GM23338 (cell line): ENCODE measurements at regions not wholly inside any gene's neighbourhood (a gene's known extent, or its start where the extent isn't known, plus 50 kb on each side); places are given as distances from the start of the nearest gene placed in this dataset.

ENCODE experiments used
- ATAC-seq: fragments of 200-7000 bp; cut with Tn5 transposase; 3 replicates; pipeline ENCODE4 v1.9.1; 2020
- DNase-seq: peaks from one replicate; pipeline ENCODE4 v3.0.0-alpha.2; 2015; ENCODE audit warnings: low spot score
- H2AFZ ChIP-seq: fragments of 200-600 bp; sonication (generic); 2 replicates; pipeline ENCODE4 v1.8.0; 2016; ENCODE audit warnings: antibody characterized with exemption, mild to moderate bottlenecking, moderate library complexity
- H3F3A ChIP-seq: fragments of 200-600 bp; sonication (generic); replicated peaks from 2 replicates; pipeline ENCODE4 v1.8.0; 2017; ENCODE audit warnings: antibody characterized with exemption, mixed run types, low read depth
- H3K27ac ChIP-seq: fragments of 200-600 bp; sonication (generic); 2 replicates; pipeline ENCODE4 v1.6.1; 2016; ENCODE audit warnings: low read depth
- H3K27me3 ChIP-seq: fragments of 200-600 bp; sonication (generic); 2 replicates; pipeline ENCODE4 v1.8.0; 2016; ENCODE audit warnings: mild to moderate bottlenecking, mixed run types, moderate library complexity; ENCODE audit not compliant: insufficient read depth
- H3K36me3 ChIP-seq: fragments of 200-600 bp; sonication (generic); 2 replicates; pipeline ENCODE4 v1.8.0; 2016; ENCODE audit warnings: mild to moderate bottlenecking; ENCODE audit not compliant: insufficient read depth
- H3K4me1 ChIP-seq: fragments of 200-600 bp; sonication (generic); 2 replicates; pipeline ENCODE4 v1.8.0; 2016; ENCODE audit warnings: mild to moderate bottlenecking, moderate library complexity; ENCODE audit not compliant: insufficient read depth
- H3K4me2 ChIP-seq: fragments of 200-600 bp; sonication (generic); 2 replicates; pipeline ENCODE4 v1.7.1; 2017; ENCODE audit warnings: mixed run types
- H3K4me3 ChIP-seq: fragments of 200-600 bp; sonication (generic); 2 replicates; pipeline ENCODE4 v1.6.1; 2016; ENCODE audit warnings: mixed run types
- H3K79me2 ChIP-seq: fragments of 200-600 bp; sonication (generic); replicated peaks from 2 replicates; pipeline ENCODE4 v1.8.0; 2017; ENCODE audit warnings: mild to moderate bottlenecking; ENCODE audit not compliant: insufficient read depth
- H3K9me2 ChIP-seq: fragments of 200-600 bp; sonication (generic); 2 replicates; pipeline ENCODE4 v1.8.0; 2017; ENCODE audit not compliant: insufficient read depth
- H4K20me1 ChIP-seq: fragments of 200-600 bp; sonication (generic); replicated peaks from 2 replicates; pipeline ENCODE4 v1.8.0; 2017; ENCODE audit warnings: mild to moderate bottlenecking; ENCODE audit not compliant: insufficient read depth
- H3K27ac Mint-ChIP-seq: 2 replicates; pipeline ENCODE4 v1.8.0; 2020; ENCODE audit warnings: inconsistent platforms, mild to moderate bottlenecking, moderate library complexity, mixed read lengths
- H3K27me3 Mint-ChIP-seq: 3 replicates; pipeline ENCODE4 v1.8.0; 2022; ENCODE audit warnings: low read depth, mild to moderate bottlenecking, moderate library complexity, mixed read lengths, inconsistent platforms; ENCODE audit not compliant: insufficient read depth, poor library complexity
- H3K36me3 Mint-ChIP-seq: 3 replicates; pipeline ENCODE4 v1.8.0; 2021; ENCODE audit warnings: low read depth, mild to moderate bottlenecking, inconsistent platforms, moderate library complexity, mixed read lengths
- H3K4me1 Mint-ChIP-seq: 3 replicates; pipeline ENCODE4 v1.8.0; 2020; ENCODE audit warnings: mild to moderate bottlenecking, inconsistent platforms, mixed read lengths
- H3K4me3 Mint-ChIP-seq: 3 replicates; pipeline ENCODE4 v1.8.0; 2021; ENCODE audit warnings: moderate library complexity, mild to moderate bottlenecking, inconsistent platforms, mixed read lengths
- H3K9me3 Mint-ChIP-seq: 3 replicates; pipeline ENCODE4 v1.8.0; 2020; ENCODE audit warnings: moderate library complexity, mild to moderate bottlenecking, inconsistent platforms, mixed read lengths
- CTCF ChIP-seq, 2 experiments: fragments of 200-600 bp in 1 of 2; sonication (generic) in 1 of 2; conservative IDR thresholded peaks; 2 replicates each; pipeline versions ENCODE4 v1.5.1 to v1.6.1; 2016 to 2017; ENCODE audit warnings: antibody characterized with exemption in 2 of 2, low read depth in 2 of 2, mild to moderate bottlenecking in 2 of 2, moderate library complexity in 1 of 2
- EZH2 ChIP-seq: fragments of 200-600 bp; sonication (generic); IDR thresholded peaks from one replicate; pipeline ENCODE4 v1.8.0; 2017; ENCODE audit warnings: antibody characterized with exemption, mild to moderate bottlenecking, low read depth; ENCODE audit not compliant: unreplicated experiment
- EZH2phosphoT487 ChIP-seq: fragments of 200-600 bp; sonication (generic); IDR thresholded peaks from one replicate; pipeline ENCODE4 v1.8.1; 2018; ENCODE audit warnings: antibody characterized with exemption; ENCODE audit not compliant: unreplicated experiment
- JUNB ChIP-seq: IDR thresholded peaks from one replicate; pipeline ENCODE4 v1.6.1; 2016; ENCODE audit warnings: antibody characterized with exemption; ENCODE audit not compliant: unreplicated experiment
- POLR2AphosphoS5 ChIP-seq: IDR thresholded peaks from 2 replicates; pipeline ENCODE4 v1.6.1; 2016; ENCODE audit warnings: antibody characterized with exemption, low read depth
- STAT1 ChIP-seq: IDR thresholded peaks from one replicate; pipeline ENCODE4 v1.6.1; 2016; ENCODE audit warnings: antibody characterized with exemption; ENCODE audit not compliant: unreplicated experiment
- ZNF114 ChIP-seq: fragments of 250-450 bp; sonication (Bioruptor Pico); IDR thresholded peaks from 2 replicates; pipeline ENCODE4 v1.5.0; 2020; ENCODE audit warnings: mild to moderate bottlenecking, moderate library complexity
- ZNF462 ChIP-seq: fragments of 250-450 bp; sonication (Bioruptor Pico); IDR thresholded peaks from 2 replicates; pipeline ENCODE4 v1.5.0; 2020; ENCODE audit warnings: mild to moderate bottlenecking, moderate library complexity

GRCh38 chr13:102932331-102932730 is 86.5 kb downstream of the ERCC5 start (continued):
- TF ChIP-seq ZNF462 (CRISPR knock-in tag), result no peak
- no peak for TF ChIP-seq POLR2AphosphoS5
- no peak for TF ChIP-seq JUNB
- no peak for TF ChIP-seq EZH2phosphoT487
- TF ChIP-seq ZNF114 (CRISPR knock-in tag), result no peak
- no peak for TF ChIP-seq EZH2

- no peak for ATAC-seq
- no peak overlapping the region for H3K4me3 ChIP-seq
- H3K27me3 ChIP-seq, result no peaks in the 10 kb centered on the region
- H3K79me2 ChIP-seq, result no peaks in the 10 kb centered on the region
- peaks cover under 1% of the 10 kb centered on the region; the same call in 2 of the 3 replicates for H3K4me1 Mint-ChIP-seq
- H3K4me3 Mint-ChIP-seq, result no peak overlapping the region
- no peak overlapping the region for H3K27ac ChIP-seq
- no peak overlapping the region for H3K4me2 ChIP-seq
- DNase-seq, result no peak
- H3F3A ChIP-seq, result no peaks in the 10 kb centered on the region
- no peaks in the 10 kb centered on the region for H4K20me1 ChIP-seq
- no peaks in the 10 kb centered on the region; the same call in 1 of the 3 replicates for H3K9me3 Mint-ChIP-seq
- no peak overlapping the region for H3K27ac Mint-ChIP-seq
- no peaks in the 10 kb centered on the region for H3K36me3 Mint-ChIP-seq
- H3K36me3 ChIP-seq, result no peaks in the 10 kb centered on the region
- no peaks in the 10 kb centered on the region for H3K4me1 ChIP-seq
- H3K9me2 ChIP-seq, result no peaks in the 10 kb centered on the region; the same call in 1 of the 2 replicates
- H3K27me3 Mint-ChIP-seq, result no peaks in the 10 kb centered on the region
- H2AFZ ChIP-seq, result no peak overlapping the region
- TF ChIP-seq EZH2phosphoT487, result no peak
- no peak for TF ChIP-seq CTCF (conservative IDR thresholded peaks at IDR 0.05; ENCODE audit: low read depth in 2 of 2)
- TF ChIP-seq STAT1, result no peak
- no peak for TF ChIP-seq ZNF462 (CRISPR knock-in tag)
Measured at GRCh38 chr13:102930566-102930965, 84.7 kb downstream of the ERCC5 start.
